HG02763 (cell line): ENCODE measurements at regions not wholly inside any gene's neighbourhood (a gene's known extent, or its start where the extent isn't known, plus 50 kb on each side); places are given as distances from the start of the nearest gene placed in this dataset.

Source experiments
- ATAC-seq: cut with Tn5 transposase; IDR thresholded peaks from one replicate; pipeline ENCODE4 v1.9.1; 2021; ENCODE audit warnings: mild to moderate bottlenecking, moderate library complexity; ENCODE audit not compliant: unreplicated experiment

GRCh38 chr4:83866834-83867621, 331.1 kb downstream of the GPAT3 start:
- no peak for ATAC-seq

DNA sequence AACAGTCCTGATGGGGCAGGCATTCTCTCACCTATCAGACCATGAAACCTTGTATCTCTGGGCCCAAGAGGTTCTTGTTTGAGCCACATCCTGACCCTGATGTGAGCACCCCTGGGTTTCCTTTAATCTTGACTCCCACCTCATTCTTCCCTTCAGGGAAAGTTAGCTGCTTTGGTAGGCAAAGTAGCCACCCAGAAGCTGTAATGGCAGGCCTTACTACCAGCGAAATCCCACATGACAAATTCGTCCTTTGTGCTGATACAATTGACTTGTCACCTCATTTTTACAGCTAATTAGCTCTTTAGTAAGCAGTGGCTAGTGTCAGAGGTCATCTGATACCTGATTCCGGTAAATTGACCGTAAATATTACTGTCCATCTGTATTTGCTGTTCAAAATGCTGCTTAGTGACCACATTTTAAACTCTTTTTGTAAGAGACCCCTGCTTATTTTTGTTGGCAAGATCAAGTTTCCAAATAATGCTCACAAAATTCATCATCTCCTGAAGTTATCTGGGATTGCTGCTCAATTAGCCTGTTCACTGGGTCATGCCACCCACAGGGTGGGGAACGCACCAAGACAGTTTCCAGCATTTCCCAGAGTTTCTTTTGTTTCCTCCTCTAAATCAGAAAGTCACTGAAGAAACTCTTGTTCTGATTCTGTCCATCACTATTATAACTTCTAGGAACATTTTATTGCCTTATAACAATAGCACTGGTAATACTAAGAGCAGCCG, 329.7 kb downstream of the GPAT3 start:
- ATAC-seq: no peak

- no peak for ATAC-seq
Observed at GRCh38 chr4:83864097-83864817, 328.3 kb downstream of the GPAT3 start.

DNA sequence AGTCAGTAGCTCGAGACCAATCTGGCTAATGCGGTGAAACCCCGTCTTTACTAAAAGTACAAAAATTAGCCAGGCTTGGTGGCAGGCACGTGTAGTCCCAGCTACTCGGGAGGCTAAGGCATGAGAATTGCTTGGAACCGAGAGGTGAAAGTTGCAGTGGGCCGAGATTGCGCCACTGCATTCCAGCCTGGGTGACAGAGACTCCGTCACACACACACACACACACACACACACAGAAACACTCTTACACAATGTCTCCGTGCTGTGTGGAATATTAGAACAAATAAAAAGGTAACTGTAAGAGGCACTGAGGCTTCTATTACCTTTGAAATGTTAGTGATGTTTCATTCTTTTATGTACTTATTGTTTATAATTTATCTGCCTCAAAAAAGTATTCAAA, 326.6 kb downstream of the GPAT3 start:
- ATAC-seq: no peak

GRCh38 chr4:83860200-83860599, 324.3 kb downstream of the GPAT3 start:
- no peak for ATAC-seq

GRCh38 chr4:83858131-83858530, 322.2 kb downstream of the GPAT3 start:
- ATAC-seq: no peak

DNA sequence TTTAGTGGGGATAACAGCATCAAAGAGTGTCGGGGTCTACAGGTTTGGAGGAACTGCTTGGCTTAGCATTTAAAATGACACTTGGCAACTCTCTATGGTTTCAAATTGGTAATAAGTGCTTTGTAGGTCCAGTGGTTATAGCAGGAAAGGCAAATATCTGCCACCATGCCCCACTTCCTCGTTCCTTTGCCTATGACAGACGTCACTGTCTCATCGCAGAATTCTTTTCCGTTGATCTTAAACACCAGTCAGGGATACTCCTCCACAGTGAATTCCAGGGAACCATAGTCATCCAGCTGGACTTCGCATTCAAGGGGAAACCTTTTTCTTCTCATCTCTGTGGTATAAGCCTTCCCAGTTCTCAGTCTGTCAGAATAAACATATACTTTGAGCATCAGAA, 319.1 kb downstream of the GPAT3 start:
- no peak for ATAC-seq

GRCh38 chr4:83852085-83852451, 316.2 kb downstream of the GPAT3 start:
- ATAC-seq: no peak

DNA sequence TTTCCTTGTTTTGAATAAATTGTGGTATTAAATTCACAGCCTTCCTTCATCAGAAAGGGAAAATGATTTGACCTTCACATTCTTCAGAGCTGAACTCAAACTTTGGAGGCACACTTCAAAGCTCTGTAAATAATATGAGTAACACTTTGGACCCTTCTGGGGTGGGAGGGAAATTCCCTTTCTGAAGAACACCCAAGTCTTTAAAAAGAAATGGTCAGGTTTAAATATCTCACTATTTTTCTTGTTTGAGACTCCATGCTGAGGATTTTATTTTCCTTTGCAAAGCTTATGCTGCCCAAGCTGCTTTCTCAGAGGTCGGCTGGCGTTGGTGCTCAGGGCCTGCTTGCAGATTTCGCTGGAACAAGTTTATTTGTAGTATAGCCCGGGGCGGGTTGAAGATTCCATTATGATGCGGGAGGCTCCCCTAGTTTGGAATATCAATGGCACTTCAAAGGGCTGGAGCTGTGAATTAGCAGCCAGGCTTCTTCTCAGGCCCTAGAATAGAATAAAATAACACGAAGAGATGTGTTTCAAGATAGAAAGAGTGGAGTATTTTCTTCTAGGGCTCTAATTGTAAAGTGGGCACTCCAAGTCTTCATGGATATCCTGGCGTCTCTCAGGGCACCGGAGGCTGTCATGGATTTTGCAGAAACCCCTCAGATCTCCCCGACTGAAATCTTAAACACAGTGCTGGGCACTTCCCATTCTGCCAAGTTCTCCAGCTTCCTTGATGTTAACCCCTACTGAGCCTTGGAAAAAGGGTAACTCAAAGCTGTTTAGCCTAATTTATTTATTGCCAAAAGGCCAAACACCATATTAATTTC, 315.6 kb downstream of the GPAT3 start:
- no peak for ATAC-seq

GRCh38 chr4:83850435-83850834, 314.5 kb downstream of the GPAT3 start:
- no peak for ATAC-seq

DNA sequence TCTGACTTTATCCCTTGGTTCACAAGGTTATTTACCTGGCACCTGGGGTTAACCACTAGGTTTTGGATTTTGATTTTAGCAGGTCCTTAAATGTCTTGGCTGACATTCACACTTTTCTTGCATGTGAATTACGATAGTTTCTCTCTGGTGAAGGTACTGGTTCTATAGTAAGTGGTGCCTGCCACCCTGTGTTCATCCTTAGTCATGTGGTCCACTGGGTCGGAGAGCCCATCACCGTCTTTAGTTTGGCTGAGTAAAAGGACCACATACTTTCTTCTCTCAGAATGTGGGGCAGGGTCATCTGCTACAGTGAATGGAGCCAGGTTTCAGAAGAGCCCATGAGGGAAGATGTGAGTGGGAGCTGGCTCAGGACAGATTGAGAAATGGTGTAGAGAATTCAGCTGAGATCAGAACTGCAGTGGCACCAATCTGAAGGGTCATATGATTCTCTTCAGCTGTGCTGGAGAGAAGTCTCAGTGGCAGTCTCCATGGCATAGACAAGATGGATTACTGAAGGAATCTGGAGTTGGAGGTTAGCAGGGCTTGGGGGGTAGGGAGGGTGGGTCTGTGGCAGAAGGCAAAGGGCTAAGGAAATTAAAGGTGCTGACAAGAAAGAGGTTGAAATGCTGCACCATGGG, 310.4 kb downstream of the GPAT3 start:
- no peak for ATAC-seq

GRCh38 chr4:83839615-83840014, 303.7 kb downstream of the GPAT3 start:
- ATAC-seq: no peak

DNA sequence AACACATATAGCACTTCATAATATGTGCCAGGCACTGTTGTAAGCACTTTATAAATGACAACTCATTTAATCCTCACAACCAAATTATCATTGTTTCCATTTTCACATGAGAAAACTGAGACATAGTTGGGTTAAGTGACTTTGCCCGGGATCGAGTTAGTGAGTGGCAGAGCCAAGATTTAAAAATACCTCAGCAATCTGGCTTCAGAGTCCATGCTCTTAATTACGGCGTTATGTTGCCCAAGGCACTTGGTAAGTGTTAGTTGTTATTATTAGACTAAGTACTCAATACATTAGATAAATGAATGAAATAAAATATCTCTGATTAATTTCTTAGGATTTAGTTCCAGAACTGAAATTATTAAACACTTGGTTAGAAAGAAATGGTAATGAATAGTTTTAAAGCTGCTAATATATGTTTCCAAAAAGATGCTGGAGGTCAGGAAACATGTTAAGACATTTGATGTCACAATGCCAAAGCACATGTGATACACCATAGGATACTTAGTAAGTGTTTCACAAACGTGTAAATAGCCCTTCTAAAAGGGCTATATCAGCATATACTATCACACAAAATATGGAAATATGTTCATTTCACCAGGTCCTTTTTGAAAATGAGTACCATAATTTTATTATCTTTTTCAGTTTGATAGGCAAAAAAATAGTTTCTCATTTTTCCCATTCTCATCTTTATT, 301.9 kb downstream of the GPAT3 start:
- ATAC-seq: no peak

DNA sequence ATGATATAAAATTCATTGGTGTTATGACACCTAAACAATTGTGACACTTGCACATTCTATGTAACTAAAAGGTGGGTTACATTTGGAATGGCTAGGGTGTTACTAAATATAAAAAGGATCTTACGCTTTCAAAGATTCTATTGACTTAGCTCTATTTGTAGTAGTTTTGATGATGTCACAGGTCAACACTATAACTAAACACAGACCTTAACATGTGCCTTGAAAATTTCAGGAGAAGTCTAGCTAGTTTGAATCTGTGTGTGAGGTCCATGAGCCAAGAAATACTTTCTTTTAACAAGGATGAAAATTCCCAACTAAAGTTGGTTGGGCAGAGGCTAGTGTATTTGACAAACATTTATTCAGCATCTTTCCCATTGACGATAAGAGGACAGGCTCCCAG, 298.0 kb downstream of the GPAT3 start:
- ATAC-seq: no peak

GRCh38 chr4:83832110-83832825, 296.4 kb downstream of the GPAT3 start:
- no peak for ATAC-seq

DNA sequence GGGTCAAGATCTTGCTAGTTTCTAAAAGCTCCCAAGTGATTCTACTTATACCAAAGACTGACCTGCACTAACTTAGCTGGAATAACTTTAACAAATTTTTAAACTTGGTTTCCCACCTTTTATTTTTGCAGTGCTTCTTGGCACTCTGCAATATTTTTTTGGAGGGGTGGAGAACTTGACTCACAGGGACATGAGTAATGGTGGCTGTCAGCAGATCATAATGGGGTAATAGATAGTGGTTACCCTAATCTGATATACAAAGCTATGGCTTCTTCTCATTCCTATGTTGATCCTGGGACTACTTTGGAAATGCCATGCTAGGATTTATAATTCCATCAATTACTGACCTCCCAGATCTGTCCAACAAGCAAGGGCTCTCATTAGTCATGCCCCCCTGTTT, 295.7 kb downstream of the GPAT3 start:
- no peak for ATAC-seq

DNA sequence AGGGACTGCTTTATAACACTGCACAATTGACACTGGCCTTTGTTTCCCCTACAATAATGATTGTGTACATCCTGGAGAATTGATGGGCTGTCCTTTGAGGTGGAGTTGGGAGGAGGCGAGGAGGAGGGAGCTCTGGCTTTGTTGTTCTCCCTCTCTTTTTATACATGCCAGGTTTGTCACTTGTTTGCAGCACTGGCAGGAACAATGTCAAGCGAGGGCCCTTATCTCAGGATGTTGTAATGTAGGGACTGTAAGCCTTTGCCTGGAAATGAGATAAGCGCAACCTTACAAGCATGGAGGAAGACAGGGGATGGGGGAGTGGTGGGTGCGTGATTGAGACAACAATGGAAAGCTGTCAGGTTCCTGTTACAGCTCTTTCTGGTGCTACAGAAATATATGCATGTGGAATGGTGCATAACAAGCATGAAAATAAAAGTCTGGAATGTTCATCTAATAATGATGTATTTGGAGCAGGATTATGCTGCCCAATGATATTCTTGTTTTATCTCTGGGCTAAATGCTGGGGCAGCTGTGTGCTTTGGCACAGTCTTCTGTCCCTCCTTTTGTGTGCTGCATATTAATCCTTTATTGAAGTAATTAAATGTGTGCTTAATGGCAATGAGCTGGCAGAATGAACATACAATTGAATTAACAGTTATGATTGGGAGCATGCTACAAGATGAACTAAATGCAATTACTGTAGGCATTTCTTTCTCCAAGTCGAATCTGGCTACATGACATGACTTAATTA, 294.4 kb downstream of the GPAT3 start:
- no peak for ATAC-seq

DNA sequence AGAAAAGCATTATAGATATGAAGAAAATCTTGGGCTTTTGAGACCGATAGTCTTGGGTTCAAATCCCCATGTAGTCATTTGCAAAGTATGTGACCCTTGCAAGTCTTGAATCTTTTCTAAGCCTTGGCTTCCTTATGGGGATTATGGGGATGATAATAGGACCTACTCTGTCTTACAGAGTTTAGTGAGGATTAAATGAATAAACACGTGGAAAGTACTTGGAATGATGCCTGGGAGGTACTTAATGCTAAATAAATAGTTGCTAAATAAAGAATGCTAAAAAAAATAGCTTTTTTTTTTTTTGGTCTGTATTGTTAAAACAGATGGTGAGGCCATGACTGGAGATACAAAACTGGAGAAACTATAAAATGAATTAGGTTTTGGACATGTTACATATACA, 292.7 kb downstream of the GPAT3 start:
- ATAC-seq: no peak

- ATAC-seq: no peak
Observed at GRCh38 chr4:83821493-83821892, 285.6 kb downstream of the GPAT3 start.
